ENCODE measurements at regions not wholly inside any gene's neighbourhood (a gene's known extent, or its start where the extent isn't known, plus 50 kb on each side); places are given as distances from the start of the nearest gene placed in this dataset.

- Histone ChIP-seq H3K4me3 (ENCODE audit: insufficient read depth, low read length) (no peak overlapping the region), H3K27ac (ENCODE audit: low read depth, low read length) (no peak overlapping the region), H3K9me3 (ENCODE audit: low read depth, low read length) (no peaks in the 10 kb centered on the region), H3K36me3 (ENCODE audit: insufficient read depth, low read length) (no peaks in the 10 kb centered on the region), H3K4me2 (ENCODE audit: insufficient read depth, low read length) (no peak overlapping the region), H2AFZ (ENCODE audit: low read length) (no peak overlapping the region), H3K4me1 (ENCODE audit: insufficient read depth, low read length) (no peaks in the 10 kb centered on the region), H3K79me2 (ENCODE audit: insufficient read depth, low read length) (no peaks in the 10 kb centered on the region), H4K20me1 (ENCODE audit: insufficient read depth, low read length) (no peaks in the 10 kb centered on the region), H3K27me3 (ENCODE audit: insufficient read depth, low read length) (no peaks in the 10 kb centered on the region)
- DNase-seq (ENCODE audit: insufficient read length, low spot score, missing footprints), result no peak
- TF ChIP-seq, protein P1, sequence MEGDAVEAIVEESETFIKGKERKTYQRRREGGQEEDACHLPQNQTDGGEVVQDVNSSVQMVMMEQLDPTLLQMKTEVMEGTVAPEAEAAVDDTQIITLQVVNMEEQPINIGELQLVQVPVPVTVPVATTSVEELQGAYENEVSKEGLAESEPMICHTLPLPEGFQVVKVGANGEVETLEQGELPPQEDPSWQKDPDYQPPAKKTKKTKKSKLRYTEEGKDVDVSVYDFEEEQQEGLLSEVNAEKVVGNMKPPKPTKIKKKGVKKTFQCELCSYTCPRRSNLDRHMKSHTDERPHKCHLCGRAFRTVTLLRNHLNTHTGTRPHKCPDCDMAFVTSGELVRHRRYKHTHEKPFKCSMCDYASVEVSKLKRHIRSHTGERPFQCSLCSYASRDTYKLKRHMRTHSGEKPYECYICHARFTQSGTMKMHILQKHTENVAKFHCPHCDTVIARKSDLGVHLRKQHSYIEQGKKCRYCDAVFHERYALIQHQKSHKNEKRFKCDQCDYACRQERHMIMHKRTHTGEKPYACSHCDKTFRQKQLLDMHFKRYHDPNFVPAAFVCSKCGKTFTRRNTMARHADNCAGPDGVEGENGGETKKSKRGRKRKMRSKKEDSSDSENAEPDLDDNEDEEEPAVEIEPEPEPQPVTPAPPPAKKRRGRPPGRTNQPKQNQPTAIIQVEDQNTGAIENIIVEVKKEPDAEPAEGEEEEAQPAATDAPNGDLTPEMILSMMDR (IDR thresholded peaks at IDR 0.05; ENCODE audit: extremely low read depth, low read depth, low read length), result no peak
Measured at GRCh38 chr3:161969867-161970266, 473.3 kb downstream of the OTOL1 start.

DNA sequence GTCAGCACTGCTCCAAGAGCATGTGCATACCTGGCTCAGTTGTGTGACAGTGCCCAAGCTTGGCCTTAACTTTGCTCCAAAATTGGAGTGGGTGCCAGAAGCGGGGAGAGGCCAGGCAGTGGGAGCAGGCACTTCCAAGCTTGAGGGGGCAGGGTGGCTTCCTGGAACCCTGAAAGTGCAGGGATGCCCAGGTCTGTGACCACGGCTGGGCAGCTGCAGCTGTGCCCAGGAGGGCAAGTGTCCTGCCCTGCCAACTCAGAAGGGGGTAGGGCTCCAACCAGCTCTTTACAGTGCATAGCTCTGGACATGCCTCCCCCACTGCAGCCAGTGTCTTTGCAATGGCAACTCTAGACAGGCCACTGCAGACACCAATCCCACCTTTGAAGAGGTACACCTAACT, 478.6 kb downstream of the OTOL1 start:
- no peaks in the 10 kb centered on the region for H3K27me3 ChIP-seq (ENCODE audit: insufficient read depth, low read length)
- no peaks in the 10 kb centered on the region for H3K9me3 ChIP-seq (ENCODE audit: low read depth, low read length)
- H4K20me1 ChIP-seq (ENCODE audit: insufficient read depth, low read length), result no peaks in the 10 kb centered on the region
- H3K4me2 ChIP-seq (ENCODE audit: insufficient read depth, low read length), result no peak overlapping the region
- no peak for DNase-seq (ENCODE audit: insufficient read length, low spot score, missing footprints)
- TF ChIP-seq, protein P1 (IDR thresholded peaks at IDR 0.05; ENCODE audit: extremely low read depth, low read depth, low read length), result no peak
- no peak overlapping the region for H3K4me3 ChIP-seq (ENCODE audit: insufficient read depth, low read length)
- no peaks in the 10 kb centered on the region for H3K36me3 ChIP-seq (ENCODE audit: insufficient read depth, low read length)
- no peak overlapping the region for H2AFZ ChIP-seq (ENCODE audit: low read length)
- no peaks in the 10 kb centered on the region for H3K79me2 ChIP-seq (ENCODE audit: insufficient read depth, low read length)
- H3K27ac ChIP-seq (ENCODE audit: low read depth, low read length), result no peak overlapping the region
- H3K4me1 ChIP-seq (ENCODE audit: insufficient read depth, low read length), result peaks cover 3% of the 10 kb centered on the region

DNA sequence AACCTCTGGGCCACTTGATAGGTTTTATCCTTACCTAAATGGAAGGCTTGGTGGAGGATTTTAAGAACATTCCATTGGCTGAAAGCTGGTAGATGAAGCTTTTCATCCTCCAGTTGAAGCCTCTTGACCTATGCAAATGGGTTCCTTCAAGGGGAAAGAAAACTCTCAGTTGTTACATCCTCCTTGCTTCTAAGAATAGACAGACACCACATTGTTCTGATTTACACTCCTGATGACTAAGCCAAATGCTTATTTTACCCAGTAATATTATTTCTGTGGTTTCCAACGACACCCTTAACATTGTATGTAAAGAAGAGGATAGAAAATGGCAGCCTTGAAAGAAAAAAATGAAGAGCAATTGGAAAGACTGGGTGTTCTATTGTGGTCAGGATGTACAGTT, 480.5 kb downstream of the OTOL1 start:
- Histone ChIP-seq H3K36me3 (ENCODE audit: insufficient read depth, low read length) (no peaks in the 10 kb centered on the region), H3K4me3 (ENCODE audit: insufficient read depth, low read length) (no peak overlapping the region), H4K20me1 (ENCODE audit: insufficient read depth, low read length) (no peaks in the 10 kb centered on the region), H2AFZ (ENCODE audit: low read length) (no peak overlapping the region), H3K27me3 (ENCODE audit: insufficient read depth, low read length) (no peaks in the 10 kb centered on the region), H3K4me1 (ENCODE audit: insufficient read depth, low read length) (peaks cover 3% of the 10 kb centered on the region), H3K4me2 (ENCODE audit: insufficient read depth, low read length) (no peak overlapping the region), H3K79me2 (ENCODE audit: insufficient read depth, low read length) (no peaks in the 10 kb centered on the region), H3K27ac (ENCODE audit: low read depth, low read length) (no peak overlapping the region), H3K9me3 (ENCODE audit: low read depth, low read length) (no peaks in the 10 kb centered on the region)
- DNase-seq (ENCODE audit: insufficient read length, low spot score, missing footprints), result no peak
- TF ChIP-seq, protein P1 (IDR thresholded peaks at IDR 0.05; ENCODE audit: extremely low read depth, low read depth, low read length), result no peak

GRCh38 chr3:161977850-161978249, 481.2 kb downstream of the OTOL1 start:
- Histone ChIP-seq H4K20me1 (ENCODE audit: insufficient read depth, low read length) (no peaks in the 10 kb centered on the region), H3K27me3 (ENCODE audit: insufficient read depth, low read length) (no peaks in the 10 kb centered on the region), H3K27ac (ENCODE audit: low read depth, low read length) (no peak overlapping the region), H3K79me2 (ENCODE audit: insufficient read depth, low read length) (no peaks in the 10 kb centered on the region), H3K4me1 (ENCODE audit: insufficient read depth, low read length) (peaks cover 3% of the 10 kb centered on the region), H3K4me2 (ENCODE audit: insufficient read depth, low read length) (no peak overlapping the region), H3K9me3 (ENCODE audit: low read depth, low read length) (no peaks in the 10 kb centered on the region), H2AFZ (ENCODE audit: low read length) (no peak overlapping the region), H3K36me3 (ENCODE audit: insufficient read depth, low read length) (no peaks in the 10 kb centered on the region), H3K4me3 (ENCODE audit: insufficient read depth, low read length) (no peak overlapping the region)
- TF ChIP-seq, protein P1 (IDR thresholded peaks at IDR 0.05; ENCODE audit: extremely low read depth, low read depth, low read length), result no peak
- no peak for DNase-seq (ENCODE audit: insufficient read length, low spot score, missing footprints)

All from osteoblast (primary cell).